ENCODE measurements at regions not wholly inside any gene's neighbourhood (a gene's known extent, or its start where the extent isn't known, plus 50 kb on each side); places are given as distances from the start of the nearest gene placed in this dataset.

GRCh38 chr4:84231539-84232055 lies 267.5 kb downstream of the NKX6-1 start:
- in situ Hi-C loops (cut with HindIII; ENCODE audit: low pct_unique_long_range_greater_than_20kb, low sequenced_read_pairs): no loop called here

DNA sequence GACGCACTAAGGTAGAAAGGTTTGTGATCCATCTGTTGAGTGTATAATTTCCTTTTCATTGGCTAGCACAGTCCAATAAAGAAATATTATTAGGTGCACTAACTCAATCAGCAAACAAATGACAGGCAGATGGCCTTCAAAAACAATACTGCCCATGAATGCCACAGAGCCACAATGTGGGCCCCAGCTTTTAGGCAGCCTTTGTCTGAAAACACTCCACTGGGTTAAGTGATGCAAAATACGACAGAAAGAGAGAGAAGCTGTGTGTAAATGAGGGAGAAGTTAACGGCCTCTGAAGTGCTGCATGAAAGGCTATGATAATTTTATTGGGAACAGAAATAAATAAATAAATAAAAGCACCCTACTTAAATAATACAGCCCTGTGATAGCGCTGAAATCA lies 274.6 kb downstream of the NKX6-1 start:
- DNase-seq (ENCODE audit: low read depth, low spot score): no peak
- Histone ChIP-seq H3K9me3 (ENCODE audit: control insufficient read depth, insufficient read depth, low read depth, low read length) (no peaks in the 10 kb centered on the region), H3K36me3 (ENCODE audit: control insufficient read depth, insufficient read depth, low read length) (no peaks in the 10 kb centered on the region), H3K27ac (ENCODE audit: low read length) (no peak overlapping the region), H3K4me1 (ENCODE audit: control insufficient read depth, insufficient read depth, low read length) (no peaks in the 10 kb centered on the region), H3K4me3 (ENCODE audit: low read depth in 2 of 2, low read length in 2 of 2) (no peak overlapping the region), H3K27me3 (ENCODE audit: control insufficient read depth, insufficient read depth, low read length) (no peaks in the 10 kb centered on the region)
- CTCF ChIA-PET: no interaction called here
- POLR2A ChIA-PET: interaction anchor here (0.6 kb wide), 1 partner anchor 128 kb away, joined by 3 read pairs; no protein-coding TSS in a partner anchor
- in situ Hi-C loops (cut with HindIII; ENCODE audit: low pct_unique_long_range_greater_than_20kb, low sequenced_read_pairs): no loop called here
- ATAC-seq: no peak
- intact Hi-C loops (cut with micrococcal nuclease; ENCODE audit: unreplicated experiment): no loop called here
- BruUV-seq (replicated peaks): no TSS peak
- no peak for TF ChIP-seq POLR2AphosphoS5 (IDR thresholded peaks at IDR 0.05; ENCODE audit: low read depth, low read length)
- TF ChIP-seq CTCF (IDR thresholded peaks at IDR 0.05): no peak
- TF ChIP-seq, protein P1, sequence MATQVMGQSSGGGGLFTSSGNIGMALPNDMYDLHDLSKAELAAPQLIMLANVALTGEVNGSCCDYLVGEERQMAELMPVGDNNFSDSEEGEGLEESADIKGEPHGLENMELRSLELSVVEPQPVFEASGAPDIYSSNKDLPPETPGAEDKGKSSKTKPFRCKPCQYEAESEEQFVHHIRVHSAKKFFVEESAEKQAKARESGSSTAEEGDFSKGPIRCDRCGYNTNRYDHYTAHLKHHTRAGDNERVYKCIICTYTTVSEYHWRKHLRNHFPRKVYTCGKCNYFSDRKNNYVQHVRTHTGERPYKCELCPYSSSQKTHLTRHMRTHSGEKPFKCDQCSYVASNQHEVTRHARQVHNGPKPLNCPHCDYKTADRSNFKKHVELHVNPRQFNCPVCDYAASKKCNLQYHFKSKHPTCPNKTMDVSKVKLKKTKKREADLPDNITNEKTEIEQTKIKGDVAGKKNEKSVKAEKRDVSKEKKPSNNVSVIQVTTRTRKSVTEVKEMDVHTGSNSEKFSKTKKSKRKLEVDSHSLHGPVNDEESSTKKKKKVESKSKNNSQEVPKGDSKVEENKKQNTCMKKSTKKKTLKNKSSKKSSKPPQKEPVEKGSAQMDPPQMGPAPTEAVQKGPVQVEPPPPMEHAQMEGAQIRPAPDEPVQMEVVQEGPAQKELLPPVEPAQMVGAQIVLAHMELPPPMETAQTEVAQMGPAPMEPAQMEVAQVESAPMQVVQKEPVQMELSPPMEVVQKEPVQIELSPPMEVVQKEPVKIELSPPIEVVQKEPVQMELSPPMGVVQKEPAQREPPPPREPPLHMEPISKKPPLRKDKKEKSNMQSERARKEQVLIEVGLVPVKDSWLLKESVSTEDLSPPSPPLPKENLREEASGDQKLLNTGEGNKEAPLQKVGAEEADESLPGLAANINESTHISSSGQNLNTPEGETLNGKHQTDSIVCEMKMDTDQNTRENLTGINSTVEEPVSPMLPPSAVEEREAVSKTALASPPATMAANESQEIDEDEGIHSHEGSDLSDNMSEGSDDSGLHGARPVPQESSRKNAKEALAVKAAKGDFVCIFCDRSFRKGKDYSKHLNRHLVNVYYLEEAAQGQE (IDR thresholded peaks at IDR 0.05; ENCODE audit: insufficient read depth in 1 of 2, low read depth in 2 of 2, low read length in 1 of 2): no peak
- no peak for TF ChIP-seq SIN3A (IDR thresholded peaks at IDR 0.05; ENCODE audit: borderline replicate concordance, insufficient read depth, low read depth, low read length)
- no peak for TF ChIP-seq TCF7L2 (IDR thresholded peaks at IDR 0.05; ENCODE audit: low read depth, low read length)

More at GRCh38 chr4:84231539-84232055, 267.5 kb downstream of the NKX6-1 start:
- Histone ChIP-seq H3K27me3 (ENCODE audit: control insufficient read depth, insufficient read depth, low read length) (no peaks in the 10 kb centered on the region), H3K4me1 (ENCODE audit: control insufficient read depth, insufficient read depth, low read length) (no peaks in the 10 kb centered on the region), H3K4me3 (ENCODE audit: low read depth in 2 of 2, low read length in 2 of 2) (no peak overlapping the region), H3K27ac (ENCODE audit: low read length) (no peak overlapping the region), H3K9me3 (ENCODE audit: control insufficient read depth, insufficient read depth, low read depth, low read length) (no peaks in the 10 kb centered on the region), H3K36me3 (ENCODE audit: control insufficient read depth, insufficient read depth, low read length) (no peaks in the 10 kb centered on the region)
- ATAC-seq (no peak), DNase-seq (ENCODE audit: low read depth, low spot score) (no peak)
- POLR2A ChIA-PET: no interaction called here
- CTCF ChIA-PET: no interaction called here
- intact Hi-C loops (cut with micrococcal nuclease; ENCODE audit: unreplicated experiment): no loop called here
- BruUV-seq (replicated peaks): no TSS peak
- TF ChIP-seq SIN3A (IDR thresholded peaks at IDR 0.05; ENCODE audit: borderline replicate concordance, insufficient read depth, low read depth, low read length) (no peak), TCF7L2 (IDR thresholded peaks at IDR 0.05; ENCODE audit: low read depth, low read length) (no peak), CTCF (IDR thresholded peaks at IDR 0.05) (no peak)
